HL-60 (cell line): ENCODE measurements at regions not wholly inside any gene's neighbourhood (a gene's known extent, or its start where the extent isn't known, plus 50 kb on each side); places are given as distances from the start of the nearest gene placed in this dataset.

Experiments used
- GABPA ChIP-seq: IDR thresholded peaks from 2 replicates; pipeline ENCODE4 v1.6.1; 2012; ENCODE audit warnings: low read depth
- SPI1 ChIP-seq: IDR thresholded peaks from 2 replicates; pipeline ENCODE4 v1.6.1; 2012; ENCODE audit warnings: low read depth, mild to moderate bottlenecking, borderline replicate concordance
- TF ChIP-seq, protein P1 (sequence below): IDR thresholded peaks from 2 replicates; pipeline ENCODE4 v1.6.1; 2012; ENCODE audit warnings: low read depth; ENCODE audit not compliant: insufficient replicate concordance
- TF ChIP-seq, protein P2 (sequence below): IDR thresholded peaks from one replicate; pipeline ENCODE4 v1.5.1; 2011; ENCODE audit warnings: low read length, control low read depth, inconsistent platforms; ENCODE audit not compliant: insufficient read depth

DNA sequence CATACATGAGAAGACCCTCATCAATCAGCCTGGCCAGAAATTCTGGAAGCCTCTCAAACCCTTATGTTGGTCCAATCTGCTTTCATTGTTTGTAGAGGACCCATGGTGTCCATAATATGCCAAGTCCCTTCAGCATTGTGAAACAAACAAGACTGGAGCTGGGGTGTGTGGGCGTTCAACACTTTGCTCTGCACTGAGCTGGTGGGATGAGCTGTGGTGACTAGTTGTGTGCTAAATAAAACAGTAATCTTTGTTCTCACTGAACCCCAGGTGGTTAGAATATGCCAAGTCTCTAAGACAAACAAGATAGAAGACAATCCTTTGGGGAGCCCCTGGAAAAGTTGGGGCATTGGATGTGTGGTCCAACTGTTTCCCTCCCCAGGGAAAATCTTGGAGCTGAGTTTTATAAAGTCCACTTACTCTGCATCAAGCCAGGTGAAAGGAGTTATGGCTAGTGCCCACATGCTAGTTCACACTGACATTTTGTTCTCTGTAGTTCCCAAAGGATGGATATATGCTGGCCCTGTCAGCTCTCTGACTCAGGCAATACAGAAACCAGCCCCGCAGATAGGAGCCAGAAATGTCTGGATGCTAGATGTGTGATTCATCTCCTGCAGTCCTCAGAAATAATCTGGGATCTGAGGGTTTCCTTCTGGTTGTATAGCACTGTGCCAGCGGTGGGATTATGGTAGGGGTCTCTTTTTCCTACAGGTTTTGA lies 260.2 kb downstream of the TMX3 start:
- TF ChIP-seq, protein P1, sequence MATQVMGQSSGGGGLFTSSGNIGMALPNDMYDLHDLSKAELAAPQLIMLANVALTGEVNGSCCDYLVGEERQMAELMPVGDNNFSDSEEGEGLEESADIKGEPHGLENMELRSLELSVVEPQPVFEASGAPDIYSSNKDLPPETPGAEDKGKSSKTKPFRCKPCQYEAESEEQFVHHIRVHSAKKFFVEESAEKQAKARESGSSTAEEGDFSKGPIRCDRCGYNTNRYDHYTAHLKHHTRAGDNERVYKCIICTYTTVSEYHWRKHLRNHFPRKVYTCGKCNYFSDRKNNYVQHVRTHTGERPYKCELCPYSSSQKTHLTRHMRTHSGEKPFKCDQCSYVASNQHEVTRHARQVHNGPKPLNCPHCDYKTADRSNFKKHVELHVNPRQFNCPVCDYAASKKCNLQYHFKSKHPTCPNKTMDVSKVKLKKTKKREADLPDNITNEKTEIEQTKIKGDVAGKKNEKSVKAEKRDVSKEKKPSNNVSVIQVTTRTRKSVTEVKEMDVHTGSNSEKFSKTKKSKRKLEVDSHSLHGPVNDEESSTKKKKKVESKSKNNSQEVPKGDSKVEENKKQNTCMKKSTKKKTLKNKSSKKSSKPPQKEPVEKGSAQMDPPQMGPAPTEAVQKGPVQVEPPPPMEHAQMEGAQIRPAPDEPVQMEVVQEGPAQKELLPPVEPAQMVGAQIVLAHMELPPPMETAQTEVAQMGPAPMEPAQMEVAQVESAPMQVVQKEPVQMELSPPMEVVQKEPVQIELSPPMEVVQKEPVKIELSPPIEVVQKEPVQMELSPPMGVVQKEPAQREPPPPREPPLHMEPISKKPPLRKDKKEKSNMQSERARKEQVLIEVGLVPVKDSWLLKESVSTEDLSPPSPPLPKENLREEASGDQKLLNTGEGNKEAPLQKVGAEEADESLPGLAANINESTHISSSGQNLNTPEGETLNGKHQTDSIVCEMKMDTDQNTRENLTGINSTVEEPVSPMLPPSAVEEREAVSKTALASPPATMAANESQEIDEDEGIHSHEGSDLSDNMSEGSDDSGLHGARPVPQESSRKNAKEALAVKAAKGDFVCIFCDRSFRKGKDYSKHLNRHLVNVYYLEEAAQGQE: no peak
- TF ChIP-seq SPI1: no peak
- TF ChIP-seq, protein P2, sequence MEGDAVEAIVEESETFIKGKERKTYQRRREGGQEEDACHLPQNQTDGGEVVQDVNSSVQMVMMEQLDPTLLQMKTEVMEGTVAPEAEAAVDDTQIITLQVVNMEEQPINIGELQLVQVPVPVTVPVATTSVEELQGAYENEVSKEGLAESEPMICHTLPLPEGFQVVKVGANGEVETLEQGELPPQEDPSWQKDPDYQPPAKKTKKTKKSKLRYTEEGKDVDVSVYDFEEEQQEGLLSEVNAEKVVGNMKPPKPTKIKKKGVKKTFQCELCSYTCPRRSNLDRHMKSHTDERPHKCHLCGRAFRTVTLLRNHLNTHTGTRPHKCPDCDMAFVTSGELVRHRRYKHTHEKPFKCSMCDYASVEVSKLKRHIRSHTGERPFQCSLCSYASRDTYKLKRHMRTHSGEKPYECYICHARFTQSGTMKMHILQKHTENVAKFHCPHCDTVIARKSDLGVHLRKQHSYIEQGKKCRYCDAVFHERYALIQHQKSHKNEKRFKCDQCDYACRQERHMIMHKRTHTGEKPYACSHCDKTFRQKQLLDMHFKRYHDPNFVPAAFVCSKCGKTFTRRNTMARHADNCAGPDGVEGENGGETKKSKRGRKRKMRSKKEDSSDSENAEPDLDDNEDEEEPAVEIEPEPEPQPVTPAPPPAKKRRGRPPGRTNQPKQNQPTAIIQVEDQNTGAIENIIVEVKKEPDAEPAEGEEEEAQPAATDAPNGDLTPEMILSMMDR: no peak
- no peak for TF ChIP-seq GABPA
